ENCODE measurements at regions not wholly inside any gene's neighbourhood (a gene's known extent, or its start where the extent isn't known, plus 50 kb on each side); places are given as distances from the start of the nearest gene placed in this dataset.
"Not testable (repeated sequence)": the region's sequence is repeated elsewhere in the genome, so short reads cannot be mapped to it uniquely, and the experiment has no call there.

DNA sequence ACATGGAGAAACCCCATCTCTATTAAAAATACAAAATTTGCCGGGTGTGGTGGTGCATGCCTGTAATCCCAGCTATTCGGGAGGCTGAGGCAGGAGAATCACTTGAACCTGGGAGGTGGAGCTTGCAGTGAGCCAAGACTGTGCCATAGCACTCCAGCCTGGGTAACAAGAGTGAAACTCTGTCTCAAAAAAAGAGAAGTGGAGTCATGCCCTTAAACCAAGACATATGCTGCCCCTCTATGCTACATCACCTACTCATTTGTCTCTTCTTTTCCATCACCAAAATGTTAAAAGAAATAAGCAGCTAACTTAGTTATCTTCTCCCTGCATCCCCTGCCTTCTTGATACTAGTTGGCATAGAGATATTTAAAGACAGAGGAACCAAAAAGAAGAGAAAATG, 63.4 kb upstream of the RBPJ start:
- not testable (repeated sequence) for DNase-seq

- no peak for DNase-seq
Observed at GRCh38 chr4:26257850-26258249, 63.0 kb upstream of the RBPJ start.

DNA sequence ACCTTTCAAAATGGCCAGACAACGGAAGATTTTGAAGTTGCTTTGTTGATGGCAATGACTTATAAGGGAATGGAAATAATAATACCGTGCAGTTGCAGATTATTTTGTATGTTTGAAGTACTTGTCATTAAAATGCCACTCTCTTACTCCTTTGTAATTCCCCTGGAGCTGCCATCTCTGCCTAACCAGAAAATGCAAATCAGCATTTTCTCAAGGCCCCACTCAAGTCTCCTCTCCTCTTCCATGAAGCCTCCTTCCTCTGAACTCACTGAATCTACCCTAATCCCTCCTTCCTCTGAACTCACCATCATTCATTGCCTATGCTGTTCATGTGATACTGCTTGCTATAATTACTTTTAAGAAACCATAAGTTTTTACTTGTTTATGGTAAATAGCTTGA, 60.2 kb upstream of the RBPJ start:
- DNase-seq: no peak

GRCh38 chr4:26261405-26261804, 59.4 kb upstream of the RBPJ start:
- DNase-seq: no peak

GRCh38 chr4:26263165-26263564, 57.6 kb upstream of the RBPJ start:
- DNase-seq: no peak

- no peak for DNase-seq
Observed at GRCh38 chr4:26264109-26264508, 56.7 kb upstream of the RBPJ start.

DNA sequence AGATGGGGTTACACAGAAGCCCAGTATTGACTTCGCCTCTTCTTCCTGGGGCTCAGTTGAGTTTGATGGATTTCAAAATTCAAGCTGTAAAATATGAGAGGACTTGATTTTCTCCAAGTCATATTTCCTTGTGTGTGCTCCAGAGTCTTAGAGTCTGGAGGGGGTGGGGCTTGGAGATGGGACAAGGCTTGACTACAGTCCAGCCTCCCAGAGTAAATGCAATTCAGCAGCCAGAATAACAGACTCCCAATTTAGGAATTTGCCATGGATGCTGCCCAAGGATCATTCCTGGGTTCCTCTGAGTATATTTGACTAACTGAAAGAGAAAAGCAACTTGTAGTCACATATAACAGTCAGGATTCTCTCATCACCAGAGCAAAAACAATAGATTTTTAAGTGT, 53.7 kb upstream of the RBPJ start:
- no peak for DNase-seq

- no peak for DNase-seq
Observed at GRCh38 chr4:26268246-26268645, 52.6 kb upstream of the RBPJ start.

DNA sequence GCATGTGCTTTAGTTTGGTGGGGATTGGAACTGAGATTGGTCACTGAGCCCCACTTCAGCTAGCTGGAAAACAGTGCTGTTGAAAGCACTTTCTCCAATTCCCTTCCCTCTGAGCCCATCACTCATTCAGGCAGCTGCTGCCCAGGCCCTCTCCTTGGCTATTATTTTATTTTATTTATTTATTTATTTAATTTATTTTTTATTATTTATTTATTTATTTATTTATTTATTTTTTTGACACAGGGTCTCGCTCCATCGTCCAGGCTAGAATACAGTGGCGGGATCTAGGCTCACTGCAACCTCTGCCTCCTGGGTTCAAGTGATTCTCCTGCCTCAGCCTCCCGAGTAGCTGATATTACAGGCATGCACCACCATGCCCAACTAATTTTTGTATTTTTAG, 51.8 kb upstream of the RBPJ start:
- no peak for DNase-seq
